ENCODE measurements at regions not wholly inside any gene's neighbourhood (a gene's known extent, or its start where the extent isn't known, plus 50 kb on each side); places are given as distances from the start of the nearest gene placed in this dataset.

DNA sequence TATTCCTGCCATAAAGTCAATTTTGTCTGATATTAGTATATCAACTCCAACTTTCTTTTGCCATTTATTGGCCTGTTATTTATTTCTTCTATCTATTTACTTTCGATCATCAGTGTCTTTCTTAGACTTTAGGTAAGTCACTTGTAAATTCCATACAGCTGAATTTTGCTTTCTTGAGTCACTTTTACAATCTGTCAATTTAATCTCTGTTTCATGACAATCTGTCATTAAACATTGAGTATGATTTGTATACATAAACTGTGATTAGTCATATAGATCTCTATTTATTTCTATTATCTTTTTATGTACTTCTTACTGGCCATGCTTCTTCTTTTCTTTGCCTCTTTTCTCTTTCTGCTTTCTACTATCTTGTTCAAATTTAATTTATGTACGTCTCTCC lies 160.1 kb downstream of the TMA16 start:
- no peak for DNase-seq
- TF ChIP-seq GATA1 (IDR thresholded peaks at IDR 0.05; ENCODE audit: low read depth, low read length) (no peak), POLR2A (IDR thresholded peaks at IDR 0.05; ENCODE audit: low read length) (no peak)

DNA sequence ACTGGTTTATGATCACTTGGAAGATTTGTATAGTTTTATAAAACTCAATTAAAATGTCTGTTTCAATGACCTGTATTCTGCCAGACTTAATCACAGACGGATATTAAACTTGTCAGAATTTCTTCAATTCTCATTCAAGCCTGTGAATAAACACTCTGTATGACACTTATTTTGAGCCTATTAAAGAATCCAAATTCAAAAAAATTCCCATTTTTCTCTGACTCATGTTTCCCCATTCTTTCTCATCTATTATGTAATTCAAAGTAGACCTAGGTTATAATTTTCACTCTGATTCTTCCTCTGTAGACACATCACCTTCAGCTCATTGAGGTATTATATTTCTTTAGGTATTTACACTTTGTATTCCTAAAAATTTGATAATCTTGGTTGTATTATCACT lies 166.1 kb downstream of the TMA16 start:
- no peak for DNase-seq

DNA sequence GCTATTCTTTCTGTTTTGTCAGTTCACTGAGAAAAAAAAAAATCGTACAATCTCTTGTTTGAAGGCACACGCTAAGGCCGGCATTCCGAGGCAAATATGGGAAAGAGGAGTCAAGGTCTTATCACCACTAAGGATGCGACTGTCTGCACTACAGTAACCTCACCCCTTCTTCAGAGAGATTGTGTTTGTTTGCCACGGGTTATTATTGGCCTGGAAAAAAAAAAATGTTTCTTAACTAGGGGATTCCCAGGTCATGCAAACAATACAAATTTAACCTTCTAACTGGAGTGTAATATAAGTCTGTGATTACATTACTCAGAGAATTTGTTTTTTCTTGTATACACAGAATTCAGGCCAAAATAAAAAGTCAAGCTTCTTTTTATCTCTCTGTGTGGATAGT lies 168.3 kb downstream of the TMA16 start:
- TF ChIP-seq POLR2A (IDR thresholded peaks at IDR 0.05; ENCODE audit: low read length) (no peak), GATA1 (IDR thresholded peaks at IDR 0.05; ENCODE audit: low read depth, low read length) (no peak)

More for the DNA sequence above, 166.1 kb downstream of the TMA16 start:
- TF ChIP-seq GATA1 (IDR thresholded peaks at IDR 0.05; ENCODE audit: low read depth, low read length): no peak
- no peak for TF ChIP-seq POLR2A (IDR thresholded peaks at IDR 0.05; ENCODE audit: low read length)

DNA sequence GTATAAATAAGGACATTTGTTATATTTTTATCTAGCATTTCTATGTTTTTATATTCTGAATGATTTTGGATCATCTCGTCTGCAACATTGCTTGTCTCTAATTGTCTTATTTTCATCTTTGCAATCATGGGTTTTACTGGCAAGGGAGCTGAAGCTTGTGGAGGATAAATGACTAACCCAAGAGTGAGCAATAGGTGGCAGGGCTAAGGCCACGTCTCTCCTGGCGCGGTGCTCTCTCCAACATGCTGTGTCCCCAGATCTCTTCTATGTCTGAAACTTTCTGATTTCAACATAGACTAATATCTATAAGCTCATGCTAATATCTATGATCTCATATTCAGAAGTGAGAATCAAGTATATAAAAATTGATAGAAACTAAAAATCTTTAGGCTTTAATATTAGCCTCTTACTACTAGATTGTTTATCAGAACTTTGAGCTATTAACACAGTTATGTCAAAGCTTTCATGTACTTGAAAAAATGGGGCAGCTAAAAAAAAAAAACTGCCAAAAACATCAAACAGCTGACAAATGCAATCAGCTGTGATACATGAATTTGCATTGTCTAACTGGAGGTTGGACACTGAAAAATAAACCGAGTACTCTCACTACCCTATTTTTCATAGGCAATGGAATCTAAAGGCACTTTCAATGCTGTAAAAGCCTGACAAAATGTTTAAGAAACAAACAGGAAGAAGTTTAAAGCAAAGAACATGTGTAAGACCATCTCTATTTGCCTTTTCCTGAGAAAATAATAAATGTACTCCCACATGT lies 169.2 kb downstream of the TMA16 start:
- no peak for DNase-seq
- TF ChIP-seq GATA1 (IDR thresholded peaks at IDR 0.05; ENCODE audit: low read depth, low read length) (no peak), POLR2A (IDR thresholded peaks at IDR 0.05; ENCODE audit: low read length) (no peak)

More for the DNA sequence above, 168.3 kb downstream of the TMA16 start:
- DNase-seq: no peak

DNA sequence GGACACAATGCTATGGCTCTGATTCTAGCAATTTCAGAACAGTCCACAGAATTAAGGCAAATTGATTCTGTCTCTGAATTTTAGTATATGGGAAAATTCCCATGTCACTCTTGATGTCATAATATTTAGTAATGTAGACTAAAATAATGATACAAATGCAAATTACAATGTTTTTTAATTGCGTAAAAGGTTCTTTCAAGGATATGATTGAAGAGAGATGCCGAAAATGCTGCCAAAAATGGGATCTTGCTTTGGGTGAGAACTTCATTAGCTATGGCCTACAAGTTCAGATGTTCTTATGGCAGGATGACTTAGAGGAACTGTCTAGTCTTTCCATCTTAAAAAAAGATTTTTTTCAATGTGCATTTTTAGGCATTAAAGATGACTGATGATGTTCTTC lies 170.6 kb downstream of the TMA16 start:
- no peak for TF ChIP-seq GATA1 (IDR thresholded peaks at IDR 0.05; ENCODE audit: low read depth, low read length)
- DNase-seq: no peak

DNA sequence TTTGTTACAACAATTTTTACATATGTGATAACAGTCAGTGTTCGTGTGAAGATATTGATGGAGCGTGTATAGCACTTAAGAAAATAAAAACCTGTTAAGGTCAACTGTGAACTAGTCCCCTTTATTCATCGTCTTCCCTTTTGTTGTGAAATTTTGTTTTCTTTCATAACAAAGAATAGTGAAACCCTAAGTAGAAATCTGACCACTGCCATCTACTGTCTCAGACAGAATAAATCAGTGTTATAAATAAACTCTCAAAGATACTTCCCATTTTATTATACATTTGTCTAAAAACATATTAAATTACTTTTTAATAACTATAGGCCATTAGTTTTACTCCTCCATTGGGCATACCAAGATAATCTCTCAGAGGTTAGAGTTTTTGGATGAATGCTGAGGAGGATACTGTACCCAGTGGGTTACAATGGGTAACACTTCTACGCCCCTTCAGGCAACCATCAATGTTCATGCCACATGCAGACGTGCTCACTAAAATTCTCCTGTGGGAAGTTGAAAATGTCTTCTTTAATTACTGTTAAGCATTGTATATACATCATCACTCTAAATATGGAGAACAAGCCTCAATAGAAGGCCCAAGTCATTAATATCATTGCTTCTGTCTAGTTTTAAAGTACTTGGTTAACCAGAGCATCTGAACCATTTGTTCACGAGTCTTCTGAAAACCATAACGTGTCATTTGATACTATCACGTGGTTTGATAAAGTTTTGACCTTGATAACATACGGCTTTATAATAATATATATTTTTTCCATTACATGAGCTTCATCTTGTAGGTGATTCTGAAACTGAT lies 171.2 kb downstream of the TMA16 start:
- DNase-seq: no peak
- TF ChIP-seq GATA1 (IDR thresholded peaks at IDR 0.05; ENCODE audit: low read depth, low read length) (no peak), POLR2A (IDR thresholded peaks at IDR 0.05; ENCODE audit: low read length) (no peak)

DNA sequence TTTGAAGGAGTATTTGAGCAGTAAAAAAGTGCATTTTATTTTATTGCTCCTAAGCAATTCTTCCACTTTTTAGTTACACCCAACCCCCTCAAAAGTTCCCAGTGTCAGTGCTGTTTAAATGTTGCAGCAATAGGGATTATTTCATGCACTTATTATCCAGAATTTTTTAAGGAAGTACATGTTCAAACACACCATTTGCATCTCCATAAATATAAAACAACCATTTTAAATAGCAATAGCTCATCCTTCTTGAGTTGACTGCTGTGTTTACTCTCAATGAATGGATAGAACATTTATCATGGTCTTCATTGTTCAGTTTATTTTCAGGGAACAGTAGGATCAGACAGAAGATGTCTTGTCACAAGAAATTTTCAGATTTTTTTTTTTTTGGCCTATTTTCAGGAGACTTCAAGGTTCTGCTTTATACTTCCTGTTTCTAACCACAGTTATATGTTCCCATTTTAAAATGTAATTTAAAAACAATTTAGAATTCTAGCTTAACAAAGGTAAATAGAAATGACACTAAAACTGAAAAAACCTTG lies 171.9 kb downstream of the TMA16 start:
- DNase-seq: no peak
- TF ChIP-seq POLR2A (IDR thresholded peaks at IDR 0.05; ENCODE audit: low read length): no peak
- no peak for TF ChIP-seq GATA1 (IDR thresholded peaks at IDR 0.05; ENCODE audit: low read depth, low read length)

DNA sequence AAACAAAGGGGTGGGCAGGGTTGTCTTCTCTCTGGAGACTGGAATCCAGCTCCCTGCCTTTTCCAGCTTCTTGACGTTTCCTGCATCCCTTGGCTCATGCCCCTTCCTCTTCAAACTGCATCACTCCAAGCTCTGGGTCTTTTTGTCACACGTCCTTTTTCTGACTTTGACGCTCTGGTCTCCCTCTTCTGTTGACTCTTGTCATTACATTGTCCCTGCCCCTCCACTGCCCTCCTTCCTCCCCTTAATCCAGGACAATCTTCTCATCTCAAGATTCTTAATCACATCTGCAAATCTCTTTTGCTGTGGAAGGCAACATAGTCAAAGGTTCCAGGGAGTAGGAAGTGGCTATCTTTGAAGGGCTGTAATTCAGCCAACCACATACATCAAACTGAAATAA lies 178.3 kb downstream of the TMA16 start:
- TF ChIP-seq GATA1 (IDR thresholded peaks at IDR 0.05; ENCODE audit: low read depth, low read length) (no peak), POLR2A (IDR thresholded peaks at IDR 0.05; ENCODE audit: low read length) (no peak)
- DNase-seq: no peak

DNA sequence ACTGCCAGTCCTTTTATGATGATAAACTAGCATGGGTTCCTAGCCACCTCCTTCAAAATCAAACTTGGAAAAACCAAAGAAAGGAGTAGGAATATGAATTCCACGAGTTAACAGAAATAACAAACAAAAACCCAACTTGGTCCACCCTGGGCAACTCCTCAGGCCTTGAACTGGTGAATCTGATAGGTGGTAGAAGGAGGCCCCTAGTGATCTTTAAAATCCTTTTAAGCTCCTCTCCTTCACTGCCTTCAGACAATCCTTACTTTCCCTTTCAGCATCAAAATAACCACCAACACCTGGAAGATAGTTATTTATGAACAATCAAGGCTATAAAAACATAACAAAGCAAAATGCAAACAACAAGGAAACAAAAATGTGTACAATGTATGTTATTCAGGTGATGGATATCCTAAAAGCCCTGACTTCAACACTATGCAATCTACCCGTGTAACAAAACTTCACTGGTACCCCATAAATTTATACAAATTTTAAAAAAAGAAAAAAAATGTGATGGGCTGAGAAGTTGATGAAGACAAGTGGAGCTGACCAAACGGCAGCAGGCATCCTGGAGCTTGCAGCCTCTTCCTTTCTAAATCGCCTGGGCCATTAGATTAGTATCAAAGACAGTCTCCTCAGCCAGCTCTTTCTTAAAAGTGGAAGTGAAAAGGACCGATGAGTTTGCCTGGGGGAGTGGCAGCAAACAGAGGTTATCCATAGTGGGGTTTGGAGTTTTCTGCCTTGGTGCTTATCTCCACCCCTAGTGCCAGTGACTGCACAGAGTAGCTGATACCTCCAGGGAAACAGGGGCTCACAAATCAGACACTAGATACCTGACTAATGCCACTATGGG lies 179.6 kb downstream of the TMA16 start:
- DNase-seq: no peak
- TF ChIP-seq GATA1 (IDR thresholded peaks at IDR 0.05; ENCODE audit: low read depth, low read length) (no peak), POLR2A (IDR thresholded peaks at IDR 0.05; ENCODE audit: low read length) (no peak)

DNA sequence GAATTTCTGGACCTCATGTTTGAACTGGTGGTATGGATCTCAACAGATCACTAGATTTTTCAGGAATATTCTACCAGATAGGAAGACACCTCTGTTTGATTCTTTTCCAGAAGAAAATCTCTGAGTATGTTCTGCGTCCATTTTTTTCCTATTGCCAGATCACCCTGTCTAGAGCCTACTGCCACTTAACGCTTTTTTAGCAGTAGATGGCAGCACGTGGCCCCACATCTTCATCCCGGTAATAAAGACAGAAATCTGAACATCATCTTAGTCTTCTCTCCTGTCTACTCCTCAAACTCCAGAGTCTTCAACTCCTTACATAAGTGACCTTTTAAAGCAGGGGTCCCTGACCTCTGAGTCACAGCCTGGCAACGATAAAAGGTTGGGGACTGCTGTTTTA lies 184.7 kb downstream of the TMA16 start:
- no peak for TF ChIP-seq POLR2A (IDR thresholded peaks at IDR 0.05; ENCODE audit: low read length)
- no peak for TF ChIP-seq GATA1 (IDR thresholded peaks at IDR 0.05; ENCODE audit: low read depth, low read length)
- DNase-seq: no peak

DNA sequence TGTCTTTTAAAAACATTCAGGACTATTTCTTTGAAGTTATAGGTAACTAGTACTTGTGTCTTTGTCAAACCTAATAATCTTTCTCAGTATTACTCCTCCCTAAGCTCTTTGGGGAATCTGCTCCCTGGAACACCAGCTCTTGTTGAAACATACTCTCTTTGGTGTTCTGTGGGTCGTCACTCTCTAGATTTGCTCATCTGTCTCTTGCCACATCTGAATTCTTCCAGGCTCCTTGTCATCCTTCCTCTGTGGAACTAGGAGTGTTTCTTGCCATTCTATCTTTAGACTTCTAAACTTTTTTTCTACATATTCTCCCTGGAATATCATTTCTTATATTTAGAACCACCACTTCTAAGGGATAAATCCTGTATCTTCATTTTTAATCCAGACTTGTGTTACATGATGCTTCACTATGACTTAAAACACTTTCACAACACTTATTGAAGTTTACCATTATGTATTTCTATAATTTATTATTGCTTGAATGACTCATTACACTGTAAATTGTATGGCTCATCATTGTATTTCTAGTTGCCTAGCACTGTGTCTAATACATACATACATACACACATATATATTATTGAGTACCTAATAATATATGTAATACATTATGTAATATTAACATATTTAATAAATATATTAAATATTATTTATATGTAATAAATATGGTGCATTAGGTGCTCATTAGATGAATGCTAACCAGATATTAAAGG lies 186.1 kb downstream of the TMA16 start:
- no peak for TF ChIP-seq POLR2A (IDR thresholded peaks at IDR 0.05; ENCODE audit: low read length)
- no peak for TF ChIP-seq GATA1 (IDR thresholded peaks at IDR 0.05; ENCODE audit: low read depth, low read length)
- no peak for DNase-seq

DNA sequence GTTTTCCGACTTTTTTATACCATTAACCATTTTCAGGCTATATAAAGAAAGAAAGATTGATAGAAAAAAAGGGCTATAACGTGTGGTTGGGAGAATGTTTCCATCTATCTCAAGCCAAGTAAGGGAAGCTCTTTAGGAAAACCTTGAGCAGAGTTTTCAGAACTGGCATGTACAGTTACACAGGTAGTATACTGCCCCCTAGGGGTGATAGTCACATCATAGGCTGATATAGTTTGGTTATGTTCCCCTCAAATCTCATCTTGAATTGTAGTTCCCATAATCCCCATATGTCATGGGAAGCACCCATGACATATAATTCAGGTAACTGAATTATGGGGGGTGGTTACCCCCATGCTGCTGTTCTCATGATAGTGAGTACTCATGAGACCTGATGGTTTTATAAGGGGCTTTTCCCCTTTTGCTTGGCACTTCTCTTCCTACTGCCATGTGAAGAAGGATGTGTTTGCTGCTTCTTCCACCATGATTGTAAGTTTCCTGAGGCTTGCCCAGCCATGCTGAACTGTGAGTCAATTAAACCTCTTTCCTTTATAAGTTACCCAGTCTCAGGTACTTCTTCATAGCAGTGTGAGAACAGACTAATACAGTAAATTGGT lies 186.8 kb downstream of the TMA16 start:
- no peak for TF ChIP-seq GATA1 (IDR thresholded peaks at IDR 0.05; ENCODE audit: low read depth, low read length)
- no peak for TF ChIP-seq POLR2A (IDR thresholded peaks at IDR 0.05; ENCODE audit: low read length)
- DNase-seq: peak; percentile 51 to 67

DNA sequence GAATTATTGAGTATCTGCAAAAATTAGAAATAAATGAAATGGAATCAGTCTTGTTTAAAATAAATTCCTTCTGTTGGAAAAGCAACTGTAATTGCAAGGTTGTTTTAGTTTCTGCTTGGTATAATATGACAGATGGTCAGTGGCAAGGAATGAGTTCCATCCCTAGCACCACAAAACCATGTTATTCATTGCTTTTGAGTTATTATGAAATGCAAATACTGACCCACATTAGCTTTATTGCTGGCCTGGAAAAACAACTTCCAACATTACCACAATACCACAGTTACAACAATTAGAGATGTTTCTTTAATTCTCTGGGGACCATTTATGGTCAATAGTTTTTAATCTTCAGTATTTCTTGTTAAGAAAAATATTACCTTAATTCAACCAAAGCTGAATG lies 194.4 kb downstream of the TMA16 start:
- DNase-seq: no peak
- TF ChIP-seq POLR2A (IDR thresholded peaks at IDR 0.05; ENCODE audit: low read length) (no peak), GATA1 (IDR thresholded peaks at IDR 0.05; ENCODE audit: low read depth, low read length) (no peak)

Measured in erythroblast (primary cell).